ENCODE measurements at regions not wholly inside any gene's neighbourhood (a gene's known extent, or its start where the extent isn't known, plus 50 kb on each side); places are given as distances from the start of the nearest gene placed in this dataset.

- no peak for TF ChIP-seq EZH2 (IDR thresholded peaks at IDR 0.05; ENCODE audit: borderline replicate concordance, low read length)
- TF ChIP-seq, protein P1, sequence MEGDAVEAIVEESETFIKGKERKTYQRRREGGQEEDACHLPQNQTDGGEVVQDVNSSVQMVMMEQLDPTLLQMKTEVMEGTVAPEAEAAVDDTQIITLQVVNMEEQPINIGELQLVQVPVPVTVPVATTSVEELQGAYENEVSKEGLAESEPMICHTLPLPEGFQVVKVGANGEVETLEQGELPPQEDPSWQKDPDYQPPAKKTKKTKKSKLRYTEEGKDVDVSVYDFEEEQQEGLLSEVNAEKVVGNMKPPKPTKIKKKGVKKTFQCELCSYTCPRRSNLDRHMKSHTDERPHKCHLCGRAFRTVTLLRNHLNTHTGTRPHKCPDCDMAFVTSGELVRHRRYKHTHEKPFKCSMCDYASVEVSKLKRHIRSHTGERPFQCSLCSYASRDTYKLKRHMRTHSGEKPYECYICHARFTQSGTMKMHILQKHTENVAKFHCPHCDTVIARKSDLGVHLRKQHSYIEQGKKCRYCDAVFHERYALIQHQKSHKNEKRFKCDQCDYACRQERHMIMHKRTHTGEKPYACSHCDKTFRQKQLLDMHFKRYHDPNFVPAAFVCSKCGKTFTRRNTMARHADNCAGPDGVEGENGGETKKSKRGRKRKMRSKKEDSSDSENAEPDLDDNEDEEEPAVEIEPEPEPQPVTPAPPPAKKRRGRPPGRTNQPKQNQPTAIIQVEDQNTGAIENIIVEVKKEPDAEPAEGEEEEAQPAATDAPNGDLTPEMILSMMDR (IDR thresholded peaks at IDR 0.05; ENCODE audit: low read length), result no peak
These were observed 170.3 kb upstream of the MGAT5 start for GRCh38 chr2:134083548-134083947.
